ENCODE measurements at regions not wholly inside any gene's neighbourhood (a gene's known extent, or its start where the extent isn't known, plus 50 kb on each side); places are given as distances from the start of the nearest gene placed in this dataset.

GRCh38 chr10:132471484-132471883 lies 66.1 kb upstream of the INPP5A start:
- no peak overlapping the region for H3K4me2 ChIP-seq (ENCODE audit: low read depth, low read length, poor library complexity, severe bottlenecking)
- no peak for TF ChIP-seq EZH2phosphoT487 (IDR thresholded peaks at IDR 0.05; ENCODE audit: borderline replicate concordance)
- TF ChIP-seq CTCF (conservative IDR thresholded peaks at IDR 0.05; ENCODE audit: low read length) = no peak
- no peaks in the 10 kb centered on the region for H3K27me3 ChIP-seq (ENCODE audit: insufficient read depth, low read length, poor library complexity, severe bottlenecking)
- H2AFZ ChIP-seq (ENCODE audit: low read length) = no peak overlapping the region
- no peaks in the 10 kb centered on the region for H3K79me2 ChIP-seq (ENCODE audit: insufficient read depth, low read length)
- H3K9ac ChIP-seq (ENCODE audit: low read depth, low read length, poor library complexity, severe bottlenecking) = no peak overlapping the region
- H3F3A ChIP-seq (ENCODE audit: low read depth) = no peaks in the 10 kb centered on the region
- no peaks in the 10 kb centered on the region for H3K9me2 ChIP-seq (replicated peaks; ENCODE audit: low read depth, low read length)
- no peaks in the 10 kb centered on the region for H3K4me1 ChIP-seq (ENCODE audit: insufficient read depth, low read length, poor library complexity, severe bottlenecking)
- H3K9me3 ChIP-seq (ENCODE audit: insufficient read depth, low read depth, low read length) = peaks cover 2% of the 10 kb centered on the region; the same call in 1 of the 2 replicates
- no peak overlapping the region for H3K4me3 ChIP-seq (ENCODE audit: low read length, poor library complexity, severe bottlenecking)
- H4K20me1 ChIP-seq (ENCODE audit: insufficient read depth, low read length, poor library complexity, severe bottlenecking) = no peaks in the 10 kb centered on the region
- H3K36me3 ChIP-seq (ENCODE audit: insufficient read depth, low read length) = no peaks in the 10 kb centered on the region

GRCh38 chr10:132475086-132475485 lies 62.5 kb upstream of the INPP5A start:
- Histone ChIP-seq H3K79me2 (ENCODE audit: insufficient read depth, low read length) (no peaks in the 10 kb centered on the region), H3K36me3 (ENCODE audit: insufficient read depth, low read length) (no peaks in the 10 kb centered on the region), H3K4me1 (ENCODE audit: insufficient read depth, low read length, poor library complexity, severe bottlenecking) (peaks cover under 1% of the 10 kb centered on the region), H3K4me3 (ENCODE audit: low read length, poor library complexity, severe bottlenecking) (no peak overlapping the region), H3K9ac (ENCODE audit: low read depth, low read length, poor library complexity, severe bottlenecking) (no peak overlapping the region), H3K9me3 (ENCODE audit: insufficient read depth, low read depth, low read length) (peaks cover 2% of the 10 kb centered on the region; the same call in 1 of the 2 replicates), H3K9me2 (replicated peaks; ENCODE audit: low read depth, low read length) (no peaks in the 10 kb centered on the region), H3F3A (ENCODE audit: low read depth) (no peaks in the 10 kb centered on the region), H3K27me3 (ENCODE audit: insufficient read depth, low read length, poor library complexity, severe bottlenecking) (no peaks in the 10 kb centered on the region), H3K4me2 (ENCODE audit: low read depth, low read length, poor library complexity, severe bottlenecking) (no peak overlapping the region), H2AFZ (ENCODE audit: low read length) (no peak overlapping the region), H4K20me1 (ENCODE audit: insufficient read depth, low read length, poor library complexity, severe bottlenecking) (no peaks in the 10 kb centered on the region)
- no peak for TF ChIP-seq CTCF (conservative IDR thresholded peaks at IDR 0.05; ENCODE audit: low read length)
- TF ChIP-seq EZH2phosphoT487 (IDR thresholded peaks at IDR 0.05; ENCODE audit: borderline replicate concordance) = no peak

- H3F3A ChIP-seq (ENCODE audit: low read depth) = no peaks in the 10 kb centered on the region
- no peak overlapping the region for H3K9ac ChIP-seq (ENCODE audit: low read depth, low read length, poor library complexity, severe bottlenecking)
- TF ChIP-seq CTCF (conservative IDR thresholded peaks at IDR 0.05; ENCODE audit: low read length) (no peak), EZH2phosphoT487 (IDR thresholded peaks at IDR 0.05; ENCODE audit: borderline replicate concordance) (no peak)
- no peak overlapping the region for H3K4me3 ChIP-seq (ENCODE audit: low read length, poor library complexity, severe bottlenecking)
- no peaks in the 10 kb centered on the region for H3K27me3 ChIP-seq (ENCODE audit: insufficient read depth, low read length, poor library complexity, severe bottlenecking)
- H3K36me3 ChIP-seq (ENCODE audit: insufficient read depth, low read length) = no peaks in the 10 kb centered on the region
- H3K4me2 ChIP-seq (ENCODE audit: low read depth, low read length, poor library complexity, severe bottlenecking) = no peak overlapping the region
- no peaks in the 10 kb centered on the region for H3K9me2 ChIP-seq (replicated peaks; ENCODE audit: low read depth, low read length)
- no peaks in the 10 kb centered on the region for H3K79me2 ChIP-seq (ENCODE audit: insufficient read depth, low read length)
- peaks cover 2% of the 10 kb centered on the region; the same call in 1 of the 2 replicates for H3K9me3 ChIP-seq (ENCODE audit: insufficient read depth, low read depth, low read length)
- no peak overlapping the region for H2AFZ ChIP-seq (ENCODE audit: low read length)
- no peaks in the 10 kb centered on the region for H4K20me1 ChIP-seq (ENCODE audit: insufficient read depth, low read length, poor library complexity, severe bottlenecking)
- peaks cover 6% of the 10 kb centered on the region for H3K4me1 ChIP-seq (ENCODE audit: insufficient read depth, low read length, poor library complexity, severe bottlenecking)
Observed at GRCh38 chr10:132476146-132477065, 61.2 kb upstream of the INPP5A start.
